Hepatocyte (in vitro differentiated cells): ENCODE measurements at regions not wholly inside any gene's neighbourhood (a gene's known extent, or its start where the extent isn't known, plus 50 kb on each side); places are given as distances from the start of the nearest gene placed in this dataset.

Experiments
- EZH2 ChIP-seq: fragments of 200-600 bp; sonication (generic); IDR thresholded peaks from 2 replicates; pipeline ENCODE4 v1.6.1; 2016; ENCODE audit warnings: antibody characterized with exemption, mild to moderate bottlenecking, borderline replicate concordance
- EZH2phosphoT487 ChIP-seq: fragments of 200-600 bp; sonication (generic); IDR thresholded peaks from one replicate; pipeline ENCODE4 v1.6.1; 2018; ENCODE audit warnings: antibody characterized with exemption, mild to moderate bottlenecking, low read depth, moderate library complexity; ENCODE audit not compliant: unreplicated experiment, severe bottlenecking
- TF ChIP-seq, protein P1 (sequence below): fragments of 200-600 bp; sonication (generic); IDR thresholded peaks from 2 replicates; pipeline ENCODE4 v1.5.1; 2016; ENCODE audit warnings: antibody characterized with exemption, mild to moderate bottlenecking; ENCODE audit not compliant: poor library complexity

GRCh38 chrX:43239356-43239755 lies 416.7 kb upstream of the MAOA start:
- TF ChIP-seq, protein P1, sequence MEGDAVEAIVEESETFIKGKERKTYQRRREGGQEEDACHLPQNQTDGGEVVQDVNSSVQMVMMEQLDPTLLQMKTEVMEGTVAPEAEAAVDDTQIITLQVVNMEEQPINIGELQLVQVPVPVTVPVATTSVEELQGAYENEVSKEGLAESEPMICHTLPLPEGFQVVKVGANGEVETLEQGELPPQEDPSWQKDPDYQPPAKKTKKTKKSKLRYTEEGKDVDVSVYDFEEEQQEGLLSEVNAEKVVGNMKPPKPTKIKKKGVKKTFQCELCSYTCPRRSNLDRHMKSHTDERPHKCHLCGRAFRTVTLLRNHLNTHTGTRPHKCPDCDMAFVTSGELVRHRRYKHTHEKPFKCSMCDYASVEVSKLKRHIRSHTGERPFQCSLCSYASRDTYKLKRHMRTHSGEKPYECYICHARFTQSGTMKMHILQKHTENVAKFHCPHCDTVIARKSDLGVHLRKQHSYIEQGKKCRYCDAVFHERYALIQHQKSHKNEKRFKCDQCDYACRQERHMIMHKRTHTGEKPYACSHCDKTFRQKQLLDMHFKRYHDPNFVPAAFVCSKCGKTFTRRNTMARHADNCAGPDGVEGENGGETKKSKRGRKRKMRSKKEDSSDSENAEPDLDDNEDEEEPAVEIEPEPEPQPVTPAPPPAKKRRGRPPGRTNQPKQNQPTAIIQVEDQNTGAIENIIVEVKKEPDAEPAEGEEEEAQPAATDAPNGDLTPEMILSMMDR, result no peak
- TF ChIP-seq EZH2 (no peak), EZH2phosphoT487 (no peak)
